Mesenchymal stem cell (in vitro differentiated cells and primary cell): ENCODE measurements at regions not wholly inside any gene's neighbourhood (a gene's known extent, or its start where the extent isn't known, plus 50 kb on each side); places are given as distances from the start of the nearest gene placed in this dataset.

ENCODE experiments used
- DNase-seq: peaks from one replicate; pipeline ENCODE4 v3.0.0-alpha.2; 2013
- H2AFZ ChIP-seq: one replicate; pipeline ENCODE4 v1.6.1; 2013; ENCODE audit warnings: low read depth, mild to moderate bottlenecking, control low read depth, inconsistent platforms, low read length, moderate library complexity
- H2AK5ac ChIP-seq: 2 replicates; pipeline ENCODE4 v1.6.1; 2013; ENCODE audit warnings: low read length, moderate library complexity, mild to moderate bottlenecking, inconsistent platforms; ENCODE audit not compliant: severe bottlenecking
- H2BK120ac ChIP-seq: one replicate; pipeline ENCODE4 v1.6.1; 2013; ENCODE audit warnings: low read depth, mild to moderate bottlenecking, inconsistent platforms, low read length, moderate library complexity
- H2BK12ac ChIP-seq, 2 experiments: one replicate each; pipeline ENCODE4 v1.6.1; 2013; ENCODE audit warnings: inconsistent platforms in 2 of 2, low read length in 2 of 2, mild to moderate bottlenecking in 2 of 2, moderate library complexity in 2 of 2, control low read depth in 1 of 2
- H2BK15ac ChIP-seq: one replicate; pipeline ENCODE4 v1.6.1; 2013; ENCODE audit warnings: mild to moderate bottlenecking, low read depth, inconsistent platforms; ENCODE audit not compliant: poor library complexity, severe bottlenecking
- H2BK5ac ChIP-seq: 2 replicates; pipeline ENCODE4 v1.6.1; 2013; ENCODE audit warnings: low read depth, mild to moderate bottlenecking, low read length, control low read depth, inconsistent platforms; ENCODE audit not compliant: poor library complexity, severe bottlenecking
- H3K14ac ChIP-seq, 2 experiments: one replicate each; pipeline ENCODE4 v1.6.1; 2013; ENCODE audit warnings: inconsistent platforms in 2 of 2, low read length in 2 of 2, control low read depth in 1 of 2, mild to moderate bottlenecking in 1 of 2, moderate library complexity in 1 of 2
- H3K18ac ChIP-seq, 2 experiments: one replicate each; pipeline ENCODE4 v1.6.1; 2013; ENCODE audit warnings: inconsistent platforms in 2 of 2, low read length in 2 of 2, control low read depth in 1 of 2, low read depth in 1 of 2, mild to moderate bottlenecking in 1 of 2
- H3K23ac ChIP-seq, 2 experiments: one replicate each; pipeline ENCODE4 v1.6.1; 2013; ENCODE audit warnings: inconsistent platforms in 2 of 2, low read length in 2 of 2, mild to moderate bottlenecking in 2 of 2, moderate library complexity in 2 of 2, control low read depth in 1 of 2
- H3K27ac ChIP-seq: 2 replicates; pipeline ENCODE4 v1.5.1; 2013; ENCODE audit warnings: mild to moderate bottlenecking, moderate library complexity, low read length, control low read depth, inconsistent platforms; ENCODE audit not compliant: poor library complexity, severe bottlenecking
- H3K27me3 ChIP-seq, 2 experiments: 2 replicates each; pipeline versions ENCODE4 v1.6.1 to v1.7.0; 2013; ENCODE audit warnings: low read length in 2 of 2, mild to moderate bottlenecking in 2 of 2, moderate library complexity in 2 of 2, control low read depth in 1 of 2, inconsistent platforms in 1 of 2; ENCODE audit not compliant: control insufficient read depth in 1 of 2, insufficient read depth in 1 of 2
- H3K36me3 ChIP-seq, 2 experiments: 2 replicates each; pipeline versions ENCODE4 v1.6.1 to v1.7.0; 2013; ENCODE audit warnings: low read length in 2 of 2, control low read depth in 1 of 2, inconsistent platforms in 1 of 2, low read depth in 1 of 2, mild to moderate bottlenecking in 1 of 2; ENCODE audit not compliant: insufficient read depth in 2 of 2, control insufficient read depth in 1 of 2
- H3K4ac ChIP-seq, 2 experiments: one replicate each; pipeline ENCODE4 v1.6.1; 2013; ENCODE audit warnings: inconsistent platforms in 2 of 2, low read length in 2 of 2, mild to moderate bottlenecking in 2 of 2, moderate library complexity in 2 of 2, control low read depth in 1 of 2, low read depth in 1 of 2
- H3K4me1 ChIP-seq: 2 replicates; pipeline ENCODE4 v1.6.1; 2013; ENCODE audit warnings: low read depth, low read length, control low read depth; ENCODE audit not compliant: control insufficient read depth, insufficient read depth
- H3K4me2 ChIP-seq: 2 replicates; pipeline ENCODE4 v1.6.1; 2013; ENCODE audit warnings: low read length, mild to moderate bottlenecking, inconsistent platforms; ENCODE audit not compliant: poor library complexity, severe bottlenecking
- H3K4me3 ChIP-seq, 2 experiments: 2 replicates each; pipeline versions ENCODE4 v1.5.1 to v1.7.0; 2013; ENCODE audit warnings: low read length in 2 of 2, mild to moderate bottlenecking in 2 of 2, control low read depth in 1 of 2, low read depth in 1 of 2; ENCODE audit not compliant: insufficient read depth in 1 of 2
- H3K79me1 ChIP-seq: replicated peaks from 2 replicates; pipeline ENCODE4 v1.6.1; 2013; ENCODE audit warnings: mild to moderate bottlenecking, control low read depth, low read length, inconsistent platforms; ENCODE audit not compliant: poor library complexity, severe bottlenecking
- H3K9ac ChIP-seq: 2 replicates; pipeline ENCODE4 v1.7.0; 2013; ENCODE audit warnings: mild to moderate bottlenecking, low read length, moderate library complexity
- H3K9me3 ChIP-seq: 2 replicates; pipeline ENCODE4 v1.7.0; 2013; ENCODE audit warnings: mild to moderate bottlenecking, low read length; ENCODE audit not compliant: control insufficient read depth
- H4K8ac ChIP-seq: one replicate; pipeline ENCODE4 v1.6.1; 2013; ENCODE audit warnings: inconsistent platforms, mild to moderate bottlenecking, low read length, moderate library complexity
- H4K91ac ChIP-seq: one replicate; pipeline ENCODE4 v1.6.1; 2013; ENCODE audit warnings: mild to moderate bottlenecking, low read length, inconsistent platforms
- WGBS: methylation state at CpG from one replicate; pipeline ENCODE4 v1.1.7; 2013; ENCODE audit warnings: mixed read lengths; 5-methylcytosine and 5-hydroxymethylcytosine counted together

DNA sequence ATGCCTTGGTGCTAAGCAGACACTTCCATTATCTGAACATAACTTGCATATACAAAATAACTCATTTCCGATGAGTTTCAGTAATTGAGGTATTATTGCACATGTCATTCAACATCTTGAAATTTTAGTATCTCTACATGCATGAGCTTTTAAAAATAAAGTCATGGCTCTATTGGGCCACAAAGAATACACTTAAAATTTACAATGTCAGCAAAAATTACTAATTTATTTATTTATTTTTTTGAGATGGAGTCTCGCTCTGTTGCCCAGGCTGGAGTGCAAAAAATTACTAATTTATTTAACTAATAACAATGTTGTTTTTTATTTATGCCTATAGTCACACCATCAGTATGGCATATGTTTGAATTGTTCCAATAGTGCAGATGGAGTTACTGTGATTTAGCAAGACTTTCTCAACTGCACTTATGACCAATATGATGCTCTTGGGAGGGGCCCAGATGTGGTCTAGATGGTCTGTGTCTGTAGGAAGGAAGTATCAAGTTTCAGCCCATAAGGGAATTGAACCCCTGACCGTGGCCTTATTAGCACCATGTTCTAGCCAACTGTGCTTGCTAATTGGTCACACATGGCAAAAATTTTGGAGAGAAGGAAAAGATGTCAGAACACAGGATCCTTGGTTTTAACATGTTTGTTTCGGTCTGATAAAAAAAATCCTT is 370.7 kb upstream of the TSHZ2 start:
- no peak overlapping the region for H3K18ac ChIP-seq
- 78% methylated on average over 3 of the region's 4 CpGs for WGBS

GRCh38 chr20:52596256-52596655 is 375.9 kb upstream of the TSHZ2 start:
- no peak overlapping the region for H2BK5ac ChIP-seq
- H2BK120ac ChIP-seq = no peak overlapping the region
- H3K4me1 ChIP-seq = no peaks in the 10 kb centered on the region
- no peaks in the 10 kb centered on the region for H3K9me3 ChIP-seq
- no peak overlapping the region for H2BK12ac ChIP-seq
- no peak overlapping the region for H3K4me2 ChIP-seq
- no peak overlapping the region for H3K18ac ChIP-seq
- no peak overlapping the region for H4K8ac ChIP-seq
- H3K79me1 ChIP-seq = no peaks in the 10 kb centered on the region
- H3K9ac ChIP-seq = no peak overlapping the region
- H2AFZ ChIP-seq = no peak overlapping the region
- no peaks in the 10 kb centered on the region for H3K36me3 ChIP-seq
- no peak overlapping the region for H3K4me3 ChIP-seq
- no peak overlapping the region for H2AK5ac ChIP-seq
- 81% methylated on average over 4 of the region's 5 CpGs for WGBS
- H3K14ac ChIP-seq = no peak overlapping the region
- H2BK15ac ChIP-seq = no peak overlapping the region
- H3K23ac ChIP-seq = no peak overlapping the region
- DNase-seq = no peak
- no peaks in the 10 kb centered on the region for H3K27me3 ChIP-seq
- no peak overlapping the region for H3K4ac ChIP-seq
- H3K27ac ChIP-seq = no peak overlapping the region
- H4K91ac ChIP-seq = no peak overlapping the region

More for the DNA sequence above, 370.7 kb upstream of the TSHZ2 start:
- Histone ChIP-seq H3K14ac (no peak overlapping the region), H2BK5ac (no peak overlapping the region), H4K91ac (no peak overlapping the region), H3K9me3 (no peaks in the 10 kb centered on the region), H2AK5ac (no peak overlapping the region), H3K36me3 (no peaks in the 10 kb centered on the region), H3K4ac (no peak overlapping the region), H3K4me1 (no peaks in the 10 kb centered on the region), H4K8ac (no peak overlapping the region), H2AFZ (no peak overlapping the region), H3K79me1 (no peaks in the 10 kb centered on the region), H3K9ac (no peak overlapping the region), H3K23ac (no peak overlapping the region), H3K27me3 (no peaks in the 10 kb centered on the region), H3K4me2 (no peak overlapping the region), H3K27ac (no peak overlapping the region), H2BK120ac (no peak overlapping the region), H2BK12ac (no peak overlapping the region), H3K4me3 (no peak overlapping the region), H2BK15ac (no peak overlapping the region)
- no peak for DNase-seq

- Histone ChIP-seq H4K8ac (no peak overlapping the region), H2BK15ac (no peak overlapping the region), H2AK5ac (no peak overlapping the region), H4K91ac (no peak overlapping the region), H3K9ac (no peak overlapping the region), H2BK5ac (no peak overlapping the region), H3K23ac (no peak overlapping the region), H2BK120ac (no peak overlapping the region), H3K79me1 (no peaks in the 10 kb centered on the region), H3K4me3 (no peak overlapping the region), H3K27me3 (no peaks in the 10 kb centered on the region), H3K4me1 (no peaks in the 10 kb centered on the region), H3K36me3 (no peaks in the 10 kb centered on the region), H2BK12ac (no peak overlapping the region), H3K4me2 (no peak overlapping the region), H2AFZ (no peak overlapping the region), H3K14ac (no peak overlapping the region), H3K18ac (no peak overlapping the region), H3K4ac (no peak overlapping the region), H3K27ac (no peak overlapping the region), H3K9me3 (no peaks in the 10 kb centered on the region)
- WGBS = 20% methylated on average over 1 of the region's 1 CpG
- no peak for DNase-seq
Measured at GRCh38 chr20:52595518-52595917, 376.6 kb upstream of the TSHZ2 start.

DNA sequence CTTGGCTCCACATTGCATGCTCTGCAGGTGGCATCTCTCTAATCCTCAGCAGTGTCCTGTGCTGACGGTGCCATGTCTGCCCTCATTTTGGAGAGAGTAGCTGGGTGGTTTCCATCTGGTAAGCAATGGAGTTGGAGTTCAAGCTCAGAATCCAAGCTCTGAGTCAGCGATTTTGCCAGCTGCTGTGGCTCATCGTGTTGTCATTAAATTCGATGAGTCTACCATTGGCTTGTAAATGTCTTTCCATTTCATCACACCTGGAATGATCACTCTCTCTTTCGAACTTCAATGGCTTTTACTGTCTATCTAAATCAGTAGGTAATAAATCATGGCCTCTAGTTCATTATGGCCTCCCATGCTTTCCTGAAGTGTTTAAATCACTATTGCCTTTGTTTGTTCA is 378.5 kb upstream of the TSHZ2 start:
- H3K18ac ChIP-seq = no peak overlapping the region
- 75% methylated on average over 5 of the region's 5 CpGs for WGBS
- H3K27ac ChIP-seq = no peak overlapping the region
- no peaks in the 10 kb centered on the region for H3K27me3 ChIP-seq
- H3K9ac ChIP-seq = no peak overlapping the region
- H3K79me1 ChIP-seq = no peaks in the 10 kb centered on the region
- H2BK12ac ChIP-seq = no peak overlapping the region
- no peak overlapping the region for H3K23ac ChIP-seq
- no peak overlapping the region for H2BK120ac ChIP-seq
- H3K36me3 ChIP-seq = no peaks in the 10 kb centered on the region
- peak overlapping the region in 1 of 2 experiments; percentile 15 for H3K4ac ChIP-seq
- no peak overlapping the region for H4K91ac ChIP-seq
- no peaks in the 10 kb centered on the region for H3K4me1 ChIP-seq
- no peak overlapping the region for H3K14ac ChIP-seq
- H2AFZ ChIP-seq = no peak overlapping the region
- H3K4me2 ChIP-seq = no peak overlapping the region
- no peak overlapping the region for H2AK5ac ChIP-seq
- H3K4me3 ChIP-seq = no peak overlapping the region
- no peak for DNase-seq
- no peak overlapping the region for H2BK5ac ChIP-seq
- H3K9me3 ChIP-seq = no peaks in the 10 kb centered on the region
- no peak overlapping the region for H4K8ac ChIP-seq
- H2BK15ac ChIP-seq = no peak overlapping the region
